GM21423 (cell line): ENCODE measurements at regions not wholly inside any gene's neighbourhood (a gene's known extent, or its start where the extent isn't known, plus 50 kb on each side); places are given as distances from the start of the nearest gene placed in this dataset.

Experiments used
- ATAC-seq: cut with Tn5 transposase; IDR thresholded peaks from one replicate; pipeline ENCODE4 v1.9.1; 2021; ENCODE audit warnings: mild to moderate bottlenecking, moderate library complexity; ENCODE audit not compliant: unreplicated experiment

DNA sequence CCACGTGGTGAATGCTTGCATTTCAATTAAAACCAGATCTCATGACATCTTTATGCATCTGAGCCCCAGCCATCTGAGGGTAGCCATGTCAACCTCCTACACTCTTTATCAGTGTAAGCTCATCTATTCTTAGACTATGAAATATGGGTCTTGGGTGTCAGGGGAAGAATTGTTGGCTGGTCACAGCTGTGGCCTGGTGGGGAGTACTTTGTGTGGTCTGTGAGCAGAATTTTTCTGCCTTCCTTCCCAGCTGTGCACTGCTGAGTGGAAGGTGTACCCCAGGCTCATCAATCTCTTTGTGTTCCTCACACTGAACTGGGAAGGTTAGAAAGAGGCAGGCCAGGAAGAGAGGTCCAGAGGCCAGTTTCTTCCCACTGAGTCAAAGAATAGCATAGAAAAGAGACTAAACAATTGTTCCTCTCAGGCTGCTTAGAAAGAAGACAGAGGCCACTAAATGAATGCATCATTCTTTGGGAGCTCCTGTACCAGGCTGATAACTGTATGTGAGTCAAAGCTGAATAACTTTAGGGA, 202.7 kb upstream of the RGMB start:
- ATAC-seq, result no peak

DNA sequence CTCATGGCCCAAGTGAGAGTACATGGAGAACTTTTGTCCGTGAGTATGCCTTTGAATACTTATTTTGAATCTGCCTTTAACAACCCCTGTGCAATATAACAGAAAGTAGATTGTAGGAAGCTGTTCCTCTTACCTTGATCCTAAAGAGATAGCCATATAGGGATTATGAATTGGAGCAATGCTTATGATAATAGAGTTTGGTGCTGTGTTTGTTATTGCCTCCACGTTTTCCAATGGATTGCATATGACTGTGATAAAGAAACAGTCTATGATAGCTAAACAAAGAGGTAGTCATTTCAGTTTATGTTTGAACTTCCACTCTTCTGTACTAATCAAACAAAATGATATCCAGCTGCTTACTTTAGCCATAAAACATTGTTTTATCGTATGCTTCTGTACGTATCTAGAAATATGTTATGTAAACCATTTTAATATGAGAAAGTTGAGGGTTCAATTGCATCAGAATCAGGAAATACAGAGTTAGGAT, 199.6 kb upstream of the RGMB start:
- no peak for ATAC-seq

DNA sequence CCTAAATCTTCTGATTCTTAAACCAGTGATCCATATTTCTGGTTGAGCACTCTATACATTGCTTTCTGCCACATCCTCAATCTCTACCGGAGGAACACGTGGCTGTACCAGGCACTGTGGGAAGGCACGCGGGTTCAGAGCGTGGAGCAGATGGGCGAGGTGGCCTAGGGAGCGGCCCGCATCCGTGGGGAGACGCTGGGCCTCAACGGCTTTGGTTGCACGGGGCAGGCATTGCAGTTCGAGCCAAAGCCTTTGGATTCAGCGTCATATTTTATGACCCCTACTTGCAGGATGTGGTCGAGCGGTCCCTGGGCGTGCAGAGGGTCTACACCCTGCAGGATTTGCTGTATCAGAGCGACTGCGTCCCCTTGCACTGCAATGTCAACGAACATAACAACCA, 197.2 kb upstream of the RGMB start:
- no peak for ATAC-seq

DNA sequence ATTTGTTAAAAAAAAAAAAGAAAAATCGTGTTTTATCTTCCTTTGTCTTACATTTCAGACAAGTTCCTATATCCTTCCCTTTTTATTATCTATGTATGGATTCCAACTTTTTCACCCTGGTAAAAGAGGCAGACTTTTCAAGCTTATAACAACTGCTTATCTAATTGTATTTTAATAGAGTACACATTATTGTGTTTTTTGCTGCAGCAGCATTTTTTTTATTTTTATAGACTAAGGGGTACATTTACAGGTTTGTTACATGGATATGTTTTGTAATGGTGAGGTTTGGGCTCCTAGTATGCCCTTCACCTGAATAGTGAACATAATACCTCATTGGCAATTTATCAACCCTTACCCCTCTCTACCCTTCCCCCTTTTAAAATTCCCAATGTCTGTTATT, 195.0 kb upstream of the RGMB start:
- ATAC-seq, result no peak

DNA sequence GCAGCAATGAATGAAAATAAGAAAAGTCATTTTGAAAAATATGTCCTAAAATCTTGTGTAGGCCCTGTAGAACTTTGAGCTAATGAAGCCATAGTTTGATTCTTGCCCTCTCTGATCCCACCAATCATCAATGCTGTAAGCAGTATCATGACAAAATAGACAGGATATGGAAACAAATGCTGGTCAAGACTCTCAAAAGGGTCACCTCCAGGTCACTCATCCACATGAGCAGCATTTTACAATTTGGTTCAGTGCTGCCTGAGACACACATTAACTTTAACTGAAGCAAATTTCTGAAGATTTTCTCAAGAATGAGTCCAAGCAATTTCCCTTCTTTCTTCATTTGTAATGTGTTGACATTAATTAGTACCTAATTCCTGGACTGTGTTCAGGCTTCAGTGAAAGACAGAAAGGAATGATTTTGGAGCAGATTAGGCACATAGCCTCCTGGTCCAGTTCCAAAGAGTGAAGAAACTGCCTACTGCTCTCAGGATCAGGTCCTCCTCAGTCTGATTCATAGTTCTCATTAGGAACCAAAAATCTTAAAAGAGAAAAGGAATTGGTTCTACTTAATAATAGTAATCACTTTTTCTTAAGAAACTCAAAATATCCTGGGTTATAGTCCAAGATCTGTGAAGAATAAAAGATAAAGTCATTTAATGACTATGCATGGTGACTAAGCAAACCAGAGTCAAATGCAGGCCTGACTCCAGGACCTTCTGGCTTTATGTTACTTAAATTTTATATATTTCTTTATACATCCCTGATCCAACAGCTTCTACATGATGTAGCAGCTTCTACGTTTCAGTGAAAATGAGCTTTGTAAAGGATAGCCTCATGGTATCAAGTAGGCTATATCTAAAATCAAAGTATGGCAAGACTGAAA, 192.1 kb upstream of the RGMB start:
- ATAC-seq, result no peak

DNA sequence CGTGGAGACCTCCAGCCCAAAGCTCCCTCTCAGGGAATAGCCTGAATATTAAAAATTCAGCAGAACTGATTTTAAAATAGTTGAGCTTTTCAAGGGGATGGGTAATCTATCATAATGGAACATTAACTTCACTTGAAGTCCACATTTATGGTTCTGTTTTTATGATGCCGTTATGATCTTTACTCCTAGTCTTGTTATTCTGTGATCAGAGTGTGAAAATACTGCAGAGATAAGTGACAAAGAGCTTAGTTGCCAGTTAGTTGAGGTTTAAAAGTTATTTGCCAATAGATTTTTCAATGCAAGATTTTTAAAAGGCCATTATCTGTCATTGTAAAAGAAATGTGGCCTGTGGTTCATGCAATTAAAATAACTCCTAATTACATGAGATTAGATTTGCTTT, 189.9 kb upstream of the RGMB start:
- ATAC-seq, result no peak

DNA sequence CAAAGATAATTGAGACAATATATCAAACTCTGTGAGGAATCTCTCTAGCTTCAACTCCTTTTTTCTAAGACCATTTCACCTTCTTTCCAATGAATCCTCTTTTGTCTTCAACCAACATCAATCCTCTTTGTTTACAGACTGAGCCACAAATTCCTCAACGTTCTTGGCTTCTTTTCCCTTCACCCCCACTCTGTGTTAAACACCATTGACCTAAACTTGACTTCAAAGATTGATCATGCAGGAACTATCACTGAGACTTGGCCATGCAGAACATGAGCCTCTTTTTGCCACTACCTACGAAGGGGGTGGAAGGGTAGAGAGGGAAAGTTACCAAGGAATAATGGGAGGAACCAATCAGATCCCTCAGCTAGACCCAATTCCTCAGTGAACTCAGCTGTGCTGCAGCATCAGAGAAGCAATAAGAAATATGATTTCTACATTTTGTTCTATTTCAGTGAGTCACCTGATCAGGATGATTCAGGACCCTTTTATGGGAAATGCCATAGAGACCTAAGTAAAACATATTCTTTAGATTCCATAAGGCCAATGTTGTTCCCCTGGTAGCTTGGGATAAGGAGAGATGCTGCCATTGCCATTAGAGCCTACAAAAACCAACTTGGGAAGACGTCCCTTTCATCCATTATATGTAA, 187.7 kb upstream of the RGMB start:
- no peak for ATAC-seq

DNA sequence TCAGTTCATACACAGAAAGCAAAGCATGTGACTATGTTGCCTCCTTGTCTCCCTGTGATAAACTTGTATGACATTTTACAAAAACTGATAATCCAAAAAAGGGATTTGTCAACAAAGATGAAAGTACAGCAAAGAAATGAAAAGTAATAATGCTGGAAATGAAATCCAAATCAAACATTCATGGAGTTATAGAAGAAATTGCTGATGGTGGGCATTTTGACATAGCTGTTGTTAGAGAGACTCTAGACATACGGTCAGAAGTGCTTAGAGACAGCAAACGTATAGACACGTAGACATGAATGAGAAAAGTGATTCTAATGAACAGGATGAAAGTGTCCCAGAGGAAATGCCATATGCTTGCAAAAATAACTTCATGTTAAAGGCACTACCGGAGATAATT, 186.9 kb upstream of the RGMB start:
- no peak for ATAC-seq

DNA sequence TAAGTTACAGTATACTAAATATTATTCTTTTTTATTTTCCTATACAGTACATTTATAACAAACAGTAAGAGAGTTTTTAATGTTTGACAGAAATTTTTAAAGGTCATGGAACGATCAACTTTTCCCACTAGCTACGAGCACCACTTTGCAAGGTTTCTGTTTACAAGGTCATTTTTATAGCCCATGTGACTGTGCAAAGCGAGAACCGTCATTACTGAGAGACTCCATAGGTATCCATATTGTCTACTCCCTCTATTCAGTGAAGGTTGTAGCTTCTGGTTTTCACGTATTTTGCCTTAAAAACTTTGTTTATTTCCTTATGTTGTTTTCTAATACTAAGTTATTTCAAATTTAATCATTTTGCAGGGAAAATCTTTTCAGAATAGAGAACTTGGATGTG, 186.3 kb upstream of the RGMB start:
- ATAC-seq, result no peak

DNA sequence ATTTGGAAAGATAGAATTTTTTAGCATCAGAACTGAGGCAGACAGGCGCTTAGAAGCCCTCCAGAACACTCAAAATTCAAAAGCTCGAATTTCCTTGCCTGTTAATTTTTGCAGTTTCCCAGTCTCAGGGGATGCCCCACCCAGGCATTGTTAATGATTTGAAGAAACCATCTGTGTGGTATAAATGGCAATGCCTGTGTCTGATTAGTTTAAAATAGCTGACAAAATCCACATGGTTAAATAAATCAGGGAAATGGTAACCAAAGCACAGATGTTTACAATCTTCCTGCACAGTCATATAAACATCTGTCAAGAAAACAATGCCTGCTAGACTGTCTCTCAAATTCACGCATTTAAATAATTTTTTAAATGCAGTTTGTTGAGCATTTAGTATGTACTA, 185.2 kb upstream of the RGMB start:
- no peak for ATAC-seq

DNA sequence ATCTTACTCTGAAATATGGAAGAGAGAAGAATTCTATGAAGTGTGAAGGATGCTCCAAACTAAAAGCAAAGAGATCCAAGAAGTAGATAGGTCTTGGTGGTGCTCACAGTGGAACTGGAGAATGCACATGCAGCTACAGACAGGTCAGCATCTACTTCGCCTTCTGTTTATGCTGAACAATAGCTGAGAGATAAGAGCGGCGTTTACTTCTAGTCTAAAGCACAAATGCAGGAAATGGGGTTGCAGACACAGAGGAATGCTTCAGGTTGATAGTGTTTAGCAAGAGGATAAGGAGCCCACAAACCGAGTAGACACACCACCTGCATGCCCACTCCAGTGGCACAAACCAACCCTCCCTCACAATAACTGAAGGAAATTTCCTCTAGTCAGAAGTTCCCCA, 180.0 kb upstream of the RGMB start:
- ATAC-seq, result no peak

DNA sequence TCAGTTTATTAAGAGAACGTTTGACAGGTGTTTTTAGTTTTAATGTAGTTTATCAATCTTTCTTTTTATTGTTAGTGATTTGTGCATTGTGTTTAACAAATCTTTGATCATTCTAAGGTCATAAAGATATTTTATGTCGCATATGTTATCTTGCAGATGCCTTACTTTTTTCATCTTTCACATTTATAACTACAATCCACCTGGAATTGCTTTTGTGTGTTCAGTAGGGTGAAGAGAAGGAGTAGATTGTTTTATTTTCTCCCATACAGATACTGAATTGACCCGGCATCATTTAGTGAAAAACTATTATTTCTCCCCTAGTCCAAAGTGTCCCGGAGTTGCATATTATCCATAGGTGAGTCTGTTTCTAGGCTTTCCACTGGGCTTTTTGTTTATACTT, 179.4 kb upstream of the RGMB start:
- ATAC-seq, result no peak

DNA sequence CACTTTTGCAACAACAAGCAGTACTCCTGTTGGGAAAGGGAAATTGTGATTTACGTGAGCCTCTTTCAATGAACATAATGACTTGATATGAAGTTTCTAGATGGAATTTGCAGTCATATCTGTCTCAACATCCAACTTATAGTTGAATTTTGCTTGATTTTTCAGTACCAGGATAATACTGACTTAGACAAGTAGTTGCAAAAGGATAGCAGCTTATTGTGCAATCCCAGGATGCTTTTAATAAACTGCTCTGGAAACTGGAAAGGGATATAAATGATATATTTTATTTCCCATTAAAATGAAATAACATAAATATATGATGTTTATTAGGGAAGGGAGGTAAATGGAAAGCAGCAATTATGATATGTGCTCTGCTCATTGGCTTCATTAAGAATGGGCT, 174.4 kb upstream of the RGMB start:
- no peak for ATAC-seq

DNA sequence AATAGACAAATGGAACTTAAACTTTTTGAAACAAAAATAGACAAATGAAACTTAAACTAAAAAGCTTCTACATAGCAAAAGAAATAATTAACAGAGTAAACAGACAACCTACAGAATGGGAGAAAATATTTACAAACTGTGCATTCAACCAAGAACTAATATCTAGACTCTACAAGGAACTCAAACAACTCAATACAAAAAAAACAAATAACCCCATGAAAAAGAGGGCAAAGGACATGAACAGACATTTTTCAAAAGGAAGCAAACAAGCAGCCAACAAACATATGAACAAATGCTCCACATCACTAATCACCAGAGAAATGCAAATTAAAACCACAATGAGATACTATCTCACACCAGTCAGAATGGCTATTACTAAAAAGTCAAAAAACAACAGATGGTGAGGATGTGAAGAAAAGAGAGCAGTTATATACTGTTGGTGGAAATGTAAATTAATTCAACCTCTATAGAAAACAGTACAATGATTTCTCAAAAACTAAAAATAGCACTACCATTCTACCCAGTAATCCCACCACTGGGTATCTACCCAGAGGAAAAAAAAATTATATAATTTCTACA, 170.8 kb upstream of the RGMB start:
- ATAC-seq, result peak; percentile 57

DNA sequence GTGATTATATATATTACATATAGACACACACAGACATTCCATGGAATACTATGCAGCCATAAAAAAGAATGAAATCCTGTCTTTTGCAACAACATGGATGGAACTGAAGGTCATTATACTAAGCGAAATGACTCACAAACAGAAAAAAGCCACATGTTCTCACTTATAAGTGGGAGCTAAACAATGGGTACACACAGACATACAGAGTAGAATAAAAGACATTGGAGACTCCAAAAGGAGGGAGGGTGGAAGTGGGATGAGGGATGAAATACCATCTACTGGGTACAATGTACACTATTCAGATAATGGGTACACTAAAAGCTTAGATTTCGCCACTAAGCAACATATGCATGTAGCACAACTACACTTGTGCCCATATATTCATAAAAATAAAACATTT, 170.0 kb upstream of the RGMB start:
- ATAC-seq, result no peak

DNA sequence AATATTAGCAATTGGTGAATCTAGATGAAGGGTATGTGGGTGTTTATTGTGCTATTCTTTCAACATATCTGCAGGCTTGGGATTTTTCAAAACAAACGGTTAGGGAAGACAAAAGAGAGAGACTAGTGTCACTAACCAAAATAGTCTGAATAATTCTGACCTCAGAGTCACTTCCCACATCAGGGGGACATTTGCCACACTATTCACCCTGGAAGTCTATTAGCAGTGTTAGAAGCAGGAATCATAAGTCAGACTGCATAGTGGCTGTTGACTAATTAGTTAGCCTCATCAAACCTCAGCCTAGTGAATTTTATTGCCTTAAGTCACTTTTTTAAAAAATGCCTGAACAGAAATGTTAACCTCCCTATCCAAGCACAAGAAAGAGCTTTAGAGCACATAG, 169.2 kb upstream of the RGMB start:
- no peak for ATAC-seq

DNA sequence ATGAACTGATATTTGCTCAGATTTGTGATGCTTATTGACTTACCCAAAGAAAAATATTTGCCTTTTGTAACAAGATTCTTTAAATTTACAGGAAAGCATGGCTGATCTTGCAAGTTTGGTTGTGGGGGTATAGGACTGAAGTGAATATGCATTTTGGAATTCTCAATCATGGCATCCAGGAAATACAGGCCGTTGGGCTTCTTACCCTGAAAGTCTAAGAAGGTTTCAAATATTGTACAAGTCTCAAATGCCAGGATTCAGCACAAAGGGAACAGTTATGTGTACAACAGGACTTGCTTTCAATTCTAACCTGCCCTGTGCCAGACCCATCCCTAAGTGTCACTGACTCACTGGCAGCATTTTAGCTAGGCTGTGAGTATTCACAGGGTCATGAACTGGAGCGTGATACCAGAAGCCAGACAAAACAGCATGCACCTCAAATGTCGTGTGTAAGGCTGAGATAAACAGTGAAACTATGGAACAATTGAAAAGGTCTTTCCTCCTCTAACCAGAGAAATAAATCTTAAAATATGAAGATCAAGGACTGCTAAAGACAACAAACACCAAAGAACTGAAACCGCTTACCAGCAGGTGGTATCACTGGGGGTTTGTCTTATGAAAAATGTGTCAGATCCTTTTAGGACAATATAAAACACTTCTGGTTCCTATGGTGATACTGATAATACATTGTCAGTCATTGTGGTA, 168.6 kb upstream of the RGMB start:
- no peak for ATAC-seq

DNA sequence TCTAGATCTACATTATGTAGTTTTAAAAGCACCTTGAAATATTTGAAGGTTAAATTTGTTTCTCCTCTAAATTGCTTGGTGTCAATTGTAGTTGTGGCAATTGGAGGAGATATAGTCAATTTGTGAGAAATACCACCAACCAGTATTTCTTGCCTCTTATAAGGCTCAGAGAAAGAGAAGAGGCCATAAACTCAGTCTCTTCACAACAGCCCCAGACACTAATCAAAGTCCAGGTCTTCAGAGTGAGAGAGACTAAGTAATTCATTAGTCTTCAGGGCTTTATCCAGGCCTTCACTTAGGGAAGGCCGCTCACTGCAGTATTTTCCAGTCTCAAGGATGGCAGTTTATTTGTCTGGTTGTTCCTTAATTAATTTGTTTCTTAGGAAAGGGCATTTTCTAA, 168.0 kb upstream of the RGMB start:
- ATAC-seq, result no peak

DNA sequence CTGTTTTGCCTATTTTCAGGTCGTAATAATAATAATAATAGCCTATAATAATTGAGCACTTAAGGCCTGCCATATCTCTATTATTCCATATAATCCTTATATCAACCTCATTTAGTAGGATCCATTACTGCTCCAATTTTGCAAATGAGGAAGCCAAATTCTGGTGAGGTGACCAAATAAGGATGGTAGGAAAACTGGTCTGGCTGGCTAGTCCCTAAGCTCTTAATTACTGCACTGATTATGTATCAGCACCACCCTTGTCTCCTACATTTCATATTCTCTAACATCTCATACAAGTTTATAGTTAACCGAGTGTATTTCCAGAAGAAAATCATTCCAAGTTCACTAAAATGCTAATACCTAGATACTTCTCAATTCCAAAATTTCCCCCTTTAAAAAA, 166.5 kb upstream of the RGMB start:
- ATAC-seq, result no peak

DNA sequence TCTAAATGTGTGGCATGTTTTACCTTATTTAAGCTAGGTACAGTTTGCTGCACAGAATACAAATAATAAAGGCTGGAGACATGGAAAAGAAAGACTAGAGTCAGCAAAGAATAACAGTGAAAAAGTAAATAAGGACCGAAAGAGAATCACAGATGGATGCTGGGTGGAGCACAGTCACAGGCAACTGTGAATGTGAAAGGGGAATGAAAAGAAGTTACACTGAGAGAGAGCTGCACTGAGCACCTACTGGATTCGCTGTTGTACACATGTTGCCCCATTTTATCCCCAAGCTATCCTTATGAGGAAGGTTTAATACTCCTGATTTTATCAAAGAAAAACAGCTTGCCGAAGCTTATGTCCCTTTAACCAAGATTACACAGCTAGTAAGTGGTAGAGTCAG, 165.4 kb upstream of the RGMB start:
- no peak for ATAC-seq

DNA sequence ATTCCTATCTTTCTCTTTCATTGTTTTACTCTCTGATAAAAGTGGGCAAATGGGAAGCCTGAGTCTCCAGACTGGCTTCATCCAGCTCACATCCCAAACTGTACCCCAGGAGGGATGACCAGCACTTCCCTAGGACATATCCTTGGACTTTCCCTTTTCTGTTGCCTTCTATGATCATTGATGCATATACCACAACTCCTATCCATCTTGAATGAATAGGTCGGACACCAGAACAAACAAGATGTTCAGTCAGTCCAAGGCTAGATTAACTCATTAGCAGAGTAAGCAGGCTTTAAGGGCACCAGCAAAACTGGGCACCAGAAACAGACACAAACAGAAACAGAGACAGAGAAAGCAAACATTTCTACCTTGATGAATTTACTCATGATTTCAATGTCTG, 159.1 kb upstream of the RGMB start:
- ATAC-seq, result no peak
